ENCODE measurements at regions not wholly inside any gene's neighbourhood (a gene's known extent, or its start where the extent isn't known, plus 50 kb on each side); places are given as distances from the start of the nearest gene placed in this dataset.

- peak; percentile 92 for TF ChIP-seq ARID5B (CRISPR knock-in tag; IDR thresholded peaks at IDR 0.05)
- no peak for TF ChIP-seq SRF (IDR thresholded peaks at IDR 0.05; ENCODE audit: low read depth, low read length)
- peak; percentile 65 for TF ChIP-seq ZNF263 (CRISPR knock-in tag; IDR thresholded peaks at IDR 0.05)
- TF ChIP-seq ATF3 (CRISPR knock-in tag; IDR thresholded peaks at IDR 0.05): no peak
- TF ChIP-seq ZBTB21 (CRISPR knock-in tag; IDR thresholded peaks at IDR 0.05): peak; percentile 88; the same call in 1 of the 2 replicates
- peak; percentile 86 for TF ChIP-seq SP5 (CRISPR knock-in tag; IDR thresholded peaks at IDR 0.05; ENCODE audit: borderline replicate concordance, low read depth)
- 0 out of 2 replicates have a peak, but pooled peaks have one; percentile 53 for TF ChIP-seq ZHX1 (CRISPR knock-in tag; IDR thresholded peaks at IDR 0.05; ENCODE audit: low read depth)
- TF ChIP-seq ZNF556 (CRISPR knock-in tag; IDR thresholded peaks at IDR 0.05; ENCODE audit: borderline replicate concordance): 0 out of 2 replicates have a peak, but pooled peaks have one; percentile 48
- no peak for TF ChIP-seq GABPA (IDR thresholded peaks at IDR 0.05; ENCODE audit: low read depth, low read length)
- no peak for TF ChIP-seq GABPA (CRISPR knock-in tag; IDR thresholded peaks at IDR 0.05; ENCODE audit: low read depth)
- no peak for TF ChIP-seq SP4 (CRISPR knock-in tag; IDR thresholded peaks at IDR 0.05)
- TF ChIP-seq ARNT2 (CRISPR knock-in tag; IDR thresholded peaks at IDR 0.05; ENCODE audit: low read depth): no peak
- no peak for TF ChIP-seq ZC3H13 (CRISPR knock-in tag; IDR thresholded peaks at IDR 0.05)
- TF ChIP-seq FOXP1 (IDR thresholded peaks at IDR 0.05): no peak; the same call in 1 of the 2 replicates
- peak; percentile 92 for TF ChIP-seq FOXP1 (CRISPR knock-in tag; IDR thresholded peaks at IDR 0.05)
- no peak for TF ChIP-seq ZBTB44 (CRISPR knock-in tag; IDR thresholded peaks at IDR 0.05)
- TF ChIP-seq TIGD3 (CRISPR knock-in tag; IDR thresholded peaks at IDR 0.05; ENCODE audit: borderline replicate concordance): no peak
- peak; percentile 89 for TF ChIP-seq BCL6 (CRISPR knock-in tag; IDR thresholded peaks at IDR 0.05)
- TF ChIP-seq ZNF362 (CRISPR knock-in tag; IDR thresholded peaks at IDR 0.05; ENCODE audit: borderline replicate concordance): peak; percentile 83; the same call in 1 of the 2 replicates
Measured at GRCh38 chr2:39525636-39526412, 88.7 kb upstream of the MAP4K3 start (continued).
